GM23338 (cell line): ENCODE measurements at regions not wholly inside any gene's neighbourhood (a gene's known extent, or its start where the extent isn't known, plus 50 kb on each side); places are given as distances from the start of the nearest gene placed in this dataset.

ENCODE experiments used
- ATAC-seq: fragments of 200-7000 bp; cut with Tn5 transposase; 3 replicates; pipeline ENCODE4 v1.9.1; 2020
- DNase-seq: peaks from one replicate; pipeline ENCODE4 v3.0.0-alpha.2; 2015; ENCODE audit warnings: low spot score
- H2AFZ ChIP-seq: fragments of 200-600 bp; sonication (generic); 2 replicates; pipeline ENCODE4 v1.8.0; 2016; ENCODE audit warnings: antibody characterized with exemption, mild to moderate bottlenecking, moderate library complexity
- H3F3A ChIP-seq: fragments of 200-600 bp; sonication (generic); replicated peaks from 2 replicates; pipeline ENCODE4 v1.8.0; 2017; ENCODE audit warnings: antibody characterized with exemption, mixed run types, low read depth
- H3K27ac ChIP-seq: fragments of 200-600 bp; sonication (generic); 2 replicates; pipeline ENCODE4 v1.6.1; 2016; ENCODE audit warnings: low read depth
- H3K27me3 ChIP-seq: fragments of 200-600 bp; sonication (generic); 2 replicates; pipeline ENCODE4 v1.8.0; 2016; ENCODE audit warnings: mild to moderate bottlenecking, mixed run types, moderate library complexity; ENCODE audit not compliant: insufficient read depth
- H3K36me3 ChIP-seq: fragments of 200-600 bp; sonication (generic); 2 replicates; pipeline ENCODE4 v1.8.0; 2016; ENCODE audit warnings: mild to moderate bottlenecking; ENCODE audit not compliant: insufficient read depth
- H3K4me1 ChIP-seq: fragments of 200-600 bp; sonication (generic); 2 replicates; pipeline ENCODE4 v1.8.0; 2016; ENCODE audit warnings: mild to moderate bottlenecking, moderate library complexity; ENCODE audit not compliant: insufficient read depth
- H3K4me2 ChIP-seq: fragments of 200-600 bp; sonication (generic); 2 replicates; pipeline ENCODE4 v1.7.1; 2017; ENCODE audit warnings: mixed run types
- H3K4me3 ChIP-seq: fragments of 200-600 bp; sonication (generic); 2 replicates; pipeline ENCODE4 v1.6.1; 2016; ENCODE audit warnings: mixed run types
- H3K79me2 ChIP-seq: fragments of 200-600 bp; sonication (generic); replicated peaks from 2 replicates; pipeline ENCODE4 v1.8.0; 2017; ENCODE audit warnings: mild to moderate bottlenecking; ENCODE audit not compliant: insufficient read depth
- H3K9me2 ChIP-seq: fragments of 200-600 bp; sonication (generic); 2 replicates; pipeline ENCODE4 v1.8.0; 2017; ENCODE audit not compliant: insufficient read depth
- H4K20me1 ChIP-seq: fragments of 200-600 bp; sonication (generic); replicated peaks from 2 replicates; pipeline ENCODE4 v1.8.0; 2017; ENCODE audit warnings: mild to moderate bottlenecking; ENCODE audit not compliant: insufficient read depth
- H3K27ac Mint-ChIP-seq: 2 replicates; pipeline ENCODE4 v1.8.0; 2020; ENCODE audit warnings: inconsistent platforms, mild to moderate bottlenecking, moderate library complexity, mixed read lengths
- H3K27me3 Mint-ChIP-seq: 3 replicates; pipeline ENCODE4 v1.8.0; 2022; ENCODE audit warnings: low read depth, mild to moderate bottlenecking, moderate library complexity, mixed read lengths, inconsistent platforms; ENCODE audit not compliant: insufficient read depth, poor library complexity
- H3K36me3 Mint-ChIP-seq: 3 replicates; pipeline ENCODE4 v1.8.0; 2021; ENCODE audit warnings: low read depth, mild to moderate bottlenecking, inconsistent platforms, moderate library complexity, mixed read lengths
- H3K4me1 Mint-ChIP-seq: 3 replicates; pipeline ENCODE4 v1.8.0; 2020; ENCODE audit warnings: mild to moderate bottlenecking, inconsistent platforms, mixed read lengths
- H3K4me3 Mint-ChIP-seq: 3 replicates; pipeline ENCODE4 v1.8.0; 2021; ENCODE audit warnings: moderate library complexity, mild to moderate bottlenecking, inconsistent platforms, mixed read lengths
- H3K9me3 Mint-ChIP-seq: 3 replicates; pipeline ENCODE4 v1.8.0; 2020; ENCODE audit warnings: moderate library complexity, mild to moderate bottlenecking, inconsistent platforms, mixed read lengths
- CREB1 ChIP-seq: fragments of 250-450 bp; sonication (Bioruptor Pico); IDR thresholded peaks from 2 replicates; pipeline ENCODE4 v1.5.0; 2020; ENCODE audit warnings: low read depth, mild to moderate bottlenecking, moderate library complexity
- CTCF ChIP-seq, 2 experiments: fragments of 200-600 bp in 1 of 2; sonication (generic) in 1 of 2; conservative IDR thresholded peaks; 2 replicates each; pipeline versions ENCODE4 v1.5.1 to v1.6.1; 2016 to 2017; ENCODE audit warnings: antibody characterized with exemption in 2 of 2, low read depth in 2 of 2, mild to moderate bottlenecking in 2 of 2, moderate library complexity in 1 of 2
- EZH2 ChIP-seq: fragments of 200-600 bp; sonication (generic); IDR thresholded peaks from one replicate; pipeline ENCODE4 v1.8.0; 2017; ENCODE audit warnings: antibody characterized with exemption, mild to moderate bottlenecking, low read depth; ENCODE audit not compliant: unreplicated experiment
- ZNF114 ChIP-seq: fragments of 250-450 bp; sonication (Bioruptor Pico); IDR thresholded peaks from 2 replicates; pipeline ENCODE4 v1.5.0; 2020; ENCODE audit warnings: mild to moderate bottlenecking, moderate library complexity
- TF ChIP-seq, protein P1 (sequence below): fragments of 250-450 bp; sonication (Bioruptor Pico); IDR thresholded peaks from 2 replicates; pipeline ENCODE4 v1.5.0; 2020; ENCODE audit warnings: mild to moderate bottlenecking, moderate library complexity
- TF ChIP-seq, protein P2 (sequence below): IDR thresholded peaks from 2 replicates; pipeline ENCODE4 v1.6.1; 2016; ENCODE audit warnings: antibody characterized with exemption

DNA sequence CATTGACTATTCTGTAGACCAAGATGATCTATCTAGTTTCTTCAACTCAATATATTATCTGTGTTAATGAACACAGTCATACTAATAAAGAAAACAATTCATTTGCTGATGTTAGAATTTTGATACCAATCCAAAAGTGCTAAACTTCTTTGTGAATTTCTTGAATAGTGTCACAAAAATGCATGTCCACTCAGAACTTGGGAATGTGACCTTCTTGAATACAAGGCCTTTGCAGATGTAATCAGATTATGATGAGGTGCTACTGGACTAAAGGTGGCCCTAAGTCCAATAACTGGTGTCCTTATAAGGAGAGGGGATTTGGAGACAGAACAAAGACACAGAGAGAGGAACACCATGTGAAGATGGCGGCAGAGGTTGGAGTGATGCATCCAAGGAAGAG lies 305.8 kb upstream of the ZP4 start (continued):
- TF ChIP-seq, protein P1, sequence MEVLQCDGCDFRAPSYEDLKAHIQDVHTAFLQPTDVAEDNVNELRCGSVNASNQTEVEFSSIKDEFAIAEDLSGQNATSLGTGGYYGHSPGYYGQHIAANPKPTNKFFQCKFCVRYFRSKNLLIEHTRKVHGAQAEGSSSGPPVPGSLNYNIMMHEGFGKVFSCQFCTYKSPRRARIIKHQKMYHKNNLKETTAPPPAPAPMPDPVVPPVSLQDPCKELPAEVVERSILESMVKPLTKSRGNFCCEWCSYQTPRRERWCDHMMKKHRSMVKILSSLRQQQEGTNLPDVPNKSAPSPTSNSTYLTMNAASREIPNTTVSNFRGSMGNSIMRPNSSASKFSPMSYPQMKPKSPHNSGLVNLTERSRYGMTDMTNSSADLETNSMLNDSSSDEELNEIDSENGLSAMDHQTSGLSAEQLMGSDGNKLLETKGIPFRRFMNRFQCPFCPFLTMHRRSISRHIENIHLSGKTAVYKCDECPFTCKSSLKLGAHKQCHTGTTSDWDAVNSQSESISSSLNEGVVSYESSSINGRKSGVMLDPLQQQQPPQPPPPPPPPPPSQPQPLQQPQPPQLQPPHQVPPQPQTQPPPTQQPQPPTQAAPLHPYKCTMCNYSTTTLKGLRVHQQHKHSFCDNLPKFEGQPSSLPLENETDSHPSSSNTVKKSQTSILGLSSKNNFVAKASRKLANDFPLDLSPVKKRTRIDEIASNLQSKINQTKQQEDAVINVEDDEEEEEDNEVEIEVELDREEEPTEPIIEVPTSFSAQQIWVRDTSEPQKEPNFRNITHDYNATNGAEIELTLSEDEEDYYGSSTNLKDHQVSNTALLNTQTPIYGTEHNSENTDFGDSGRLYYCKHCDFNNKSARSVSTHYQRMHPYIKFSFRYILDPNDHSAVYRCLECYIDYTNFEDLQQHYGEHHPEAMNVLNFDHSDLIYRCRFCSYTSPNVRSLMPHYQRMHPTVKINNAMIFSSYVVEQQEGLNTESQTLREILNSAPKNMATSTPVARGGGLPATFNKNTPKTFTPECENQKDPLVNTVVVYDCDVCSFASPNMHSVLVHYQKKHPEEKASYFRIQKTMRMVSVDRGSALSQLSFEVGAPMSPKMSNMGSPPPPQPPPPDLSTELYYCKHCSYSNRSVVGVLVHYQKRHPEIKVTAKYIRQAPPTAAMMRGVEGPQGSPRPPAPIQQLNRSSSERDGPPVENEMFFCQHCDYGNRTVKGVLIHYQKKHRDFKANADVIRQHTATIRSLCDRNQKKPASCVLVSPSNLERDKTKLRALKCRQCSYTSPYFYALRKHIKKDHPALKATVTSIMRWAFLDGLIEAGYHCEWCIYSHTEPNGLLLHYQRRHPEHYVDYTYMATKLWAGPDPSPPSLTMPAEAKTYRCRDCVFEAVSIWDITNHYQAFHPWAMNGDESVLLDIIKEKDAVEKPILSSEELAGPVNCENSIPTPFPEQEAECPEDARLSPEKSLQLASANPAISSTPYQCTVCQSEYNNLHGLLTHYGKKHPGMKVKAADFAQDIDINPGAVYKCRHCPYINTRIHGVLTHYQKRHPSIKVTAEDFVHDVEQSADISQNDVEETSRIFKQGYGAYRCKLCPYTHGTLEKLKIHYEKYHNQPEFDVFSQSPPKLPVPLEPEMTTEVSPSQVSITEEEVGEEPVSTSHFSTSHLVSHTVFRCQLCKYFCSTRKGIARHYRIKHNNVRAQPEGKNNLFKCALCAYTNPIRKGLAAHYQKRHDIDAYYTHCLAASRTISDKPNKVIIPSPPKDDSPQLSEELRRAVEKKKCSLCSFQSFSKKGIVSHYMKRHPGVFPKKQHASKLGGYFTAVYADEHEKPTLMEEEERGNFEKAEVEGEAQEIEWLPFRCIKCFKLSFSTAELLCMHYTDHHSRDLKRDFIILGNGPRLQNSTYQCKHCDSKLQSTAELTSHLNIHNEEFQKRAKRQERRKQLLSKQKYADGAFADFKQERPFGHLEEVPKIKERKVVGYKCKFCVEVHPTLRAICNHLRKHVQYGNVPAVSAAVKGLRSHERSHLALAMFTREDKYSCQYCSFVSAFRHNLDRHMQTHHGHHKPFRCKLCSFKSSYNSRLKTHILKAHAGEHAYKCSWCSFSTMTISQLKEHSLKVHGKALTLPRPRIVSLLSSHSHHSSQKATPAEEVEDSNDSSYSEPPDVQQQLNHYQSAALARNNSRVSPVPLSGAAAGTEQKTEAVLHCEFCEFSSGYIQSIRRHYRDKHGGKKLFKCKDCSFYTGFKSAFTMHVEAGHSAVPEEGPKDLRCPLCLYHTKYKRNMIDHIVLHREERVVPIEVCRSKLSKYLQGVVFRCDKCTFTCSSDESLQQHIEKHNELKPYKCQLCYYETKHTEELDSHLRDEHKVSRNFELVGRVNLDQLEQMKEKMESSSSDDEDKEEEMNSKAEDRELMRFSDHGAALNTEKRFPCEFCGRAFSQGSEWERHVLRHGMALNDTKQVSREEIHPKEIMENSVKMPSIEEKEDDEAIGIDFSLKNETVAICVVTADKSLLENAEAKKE (CRISPR knock-in tag) = no peak

- H3K27me3 ChIP-seq = no peaks in the 10 kb centered on the region
- Mint-ChIP-seq H3K4me1 (peaks cover 9% of the 10 kb centered on the region; the same call in 2 of the 3 replicates), H3K4me3 (no peak overlapping the region), H3K27me3 (peaks cover 3% of the 10 kb centered on the region), H3K36me3 (peaks cover 6% of the 10 kb centered on the region; the same call in 1 of the 3 replicates), H3K9me3 (no peaks in the 10 kb centered on the region), H3K27ac (no peak overlapping the region)
- H3K4me2 ChIP-seq = 0 out of 2 replicates have a peak overlapping the region, but pooled peaks have one; percentile 13
- H4K20me1 ChIP-seq = no peaks in the 10 kb centered on the region
- H3K27ac ChIP-seq = no peak overlapping the region
- H2AFZ ChIP-seq = 0 out of 2 replicates have a peak overlapping the region, but pooled peaks have one; percentile 7
- H3K4me3 ChIP-seq = no peak overlapping the region
- H3K9me2 ChIP-seq = peaks cover 21% of the 10 kb centered on the region
- no peaks in the 10 kb centered on the region for H3K79me2 ChIP-seq
- DNase-seq = no peak
- H3F3A ChIP-seq = no peaks in the 10 kb centered on the region
- no peaks in the 10 kb centered on the region for H3K36me3 ChIP-seq
- no peak for ATAC-seq
- no peaks in the 10 kb centered on the region for H3K4me1 ChIP-seq
- TF ChIP-seq, protein P1 (CRISPR knock-in tag) = no peak
- no peak for TF ChIP-seq ZNF114 (CRISPR knock-in tag)
- TF ChIP-seq, protein P2, sequence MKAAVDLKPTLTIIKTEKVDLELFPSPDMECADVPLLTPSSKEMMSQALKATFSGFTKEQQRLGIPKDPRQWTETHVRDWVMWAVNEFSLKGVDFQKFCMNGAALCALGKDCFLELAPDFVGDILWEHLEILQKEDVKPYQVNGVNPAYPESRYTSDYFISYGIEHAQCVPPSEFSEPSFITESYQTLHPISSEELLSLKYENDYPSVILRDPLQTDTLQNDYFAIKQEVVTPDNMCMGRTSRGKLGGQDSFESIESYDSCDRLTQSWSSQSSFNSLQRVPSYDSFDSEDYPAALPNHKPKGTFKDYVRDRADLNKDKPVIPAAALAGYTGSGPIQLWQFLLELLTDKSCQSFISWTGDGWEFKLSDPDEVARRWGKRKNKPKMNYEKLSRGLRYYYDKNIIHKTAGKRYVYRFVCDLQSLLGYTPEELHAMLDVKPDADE = no peak
- no peak for TF ChIP-seq EZH2
- no peak for TF ChIP-seq CREB1 (CRISPR knock-in tag)
- TF ChIP-seq CTCF (conservative IDR thresholded peaks at IDR 0.05; ENCODE audit: low read depth in 2 of 2) = no peak
These were observed 300.4 kb upstream of the ZP4 start for GRCh38 chr1:238191170-238191569.
